ENCODE measurements at regions not wholly inside any gene's neighbourhood (a gene's known extent, or its start where the extent isn't known, plus 50 kb on each side); places are given as distances from the start of the nearest gene placed in this dataset.
"Not testable (repeated sequence)": the region's sequence is repeated elsewhere in the genome, so short reads cannot be mapped to it uniquely, and the experiment has no call there.

DNA sequence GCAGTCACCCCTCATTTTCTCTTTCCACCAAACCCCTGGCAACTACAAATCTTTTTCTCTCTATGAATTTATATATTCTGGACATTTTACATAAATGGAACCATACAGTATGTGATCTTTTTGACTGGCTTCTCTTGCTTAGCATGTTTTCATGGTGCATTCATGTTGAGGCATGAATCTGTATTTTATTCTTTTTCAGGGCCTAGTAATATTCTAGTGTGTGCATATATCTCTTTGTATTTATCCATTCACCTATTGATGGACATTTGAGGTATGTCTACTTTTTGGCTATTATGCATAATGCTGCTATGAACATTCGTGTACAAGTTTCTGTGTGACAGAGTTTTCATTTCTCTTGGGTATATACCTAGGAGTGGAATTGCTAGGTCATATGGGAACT, 78.2 kb downstream of the HACD1 start:
- DNase-seq (ENCODE audit: low spot score) = no peak
- in situ Hi-C loops (cut with HindIII; ENCODE audit: low sequenced_read_pairs) = no loop called here

DNA sequence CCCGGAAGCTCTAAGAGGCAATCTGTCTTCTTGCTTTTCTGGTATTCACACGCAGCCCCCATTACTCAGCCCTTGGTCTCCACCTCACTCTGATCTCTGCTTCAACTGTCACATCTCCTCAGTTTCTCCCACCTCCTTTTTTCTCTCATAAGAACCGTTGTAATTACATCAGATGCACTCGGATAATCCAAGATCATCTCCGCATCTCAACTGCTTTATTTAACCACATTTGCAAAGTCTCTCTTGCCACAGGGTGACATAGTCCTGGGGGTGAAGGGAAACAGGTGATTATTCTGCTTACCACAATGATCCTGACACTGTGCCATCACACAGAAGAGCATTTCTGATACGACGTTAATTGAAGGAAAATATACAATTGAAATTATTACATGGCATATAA, 79.9 kb downstream of the HACD1 start:
- in situ Hi-C loops (cut with HindIII; ENCODE audit: low sequenced_read_pairs) = no loop called here
- no peak for DNase-seq (ENCODE audit: low spot score)

DNA sequence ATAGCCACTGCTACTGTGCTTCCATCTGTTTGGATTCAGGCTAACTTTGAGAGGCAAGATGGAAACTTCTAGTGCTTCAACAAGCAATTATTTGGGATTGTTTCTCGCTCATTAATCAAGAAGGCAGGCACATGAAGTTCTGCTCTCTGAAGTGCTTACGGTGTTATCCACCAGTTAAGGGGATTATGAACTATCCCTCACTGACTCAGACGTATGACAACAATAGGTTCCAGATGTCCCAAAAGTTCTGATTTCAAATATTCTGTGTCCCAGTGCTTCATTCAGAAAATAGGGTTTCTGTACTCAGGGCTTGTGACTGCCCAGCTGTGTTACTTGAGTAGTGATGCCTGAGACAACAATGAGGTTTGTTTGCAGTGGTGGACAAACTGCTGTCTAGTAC, 81.0 kb downstream of the HACD1 start:
- in situ Hi-C loops (cut with HindIII; ENCODE audit: low sequenced_read_pairs) = no loop called here
- DNase-seq (ENCODE audit: low spot score) = no peak

DNA sequence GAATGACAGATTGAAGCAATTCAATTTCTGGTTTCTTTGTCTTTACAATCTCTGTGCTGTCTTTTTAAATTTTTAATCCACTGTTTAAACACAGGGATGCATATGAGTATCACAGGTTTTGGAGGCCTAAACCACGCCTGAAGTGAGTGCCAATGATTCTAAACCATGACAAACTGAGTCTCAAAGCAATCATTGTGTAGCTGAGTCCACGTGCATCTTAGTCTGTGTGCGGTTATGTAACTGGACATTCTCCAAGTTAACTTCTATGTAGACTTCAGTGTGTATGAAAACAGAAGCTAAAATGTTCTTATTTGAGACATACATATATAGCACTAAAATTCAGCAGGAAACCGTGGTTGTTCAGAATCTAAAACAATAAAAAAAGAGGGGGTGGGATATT, 79.3 kb upstream of the ST8SIA6 start:
- in situ Hi-C loops (cut with HindIII; ENCODE audit: low sequenced_read_pairs) = no loop called here
- no peak for DNase-seq (ENCODE audit: low spot score)

DNA sequence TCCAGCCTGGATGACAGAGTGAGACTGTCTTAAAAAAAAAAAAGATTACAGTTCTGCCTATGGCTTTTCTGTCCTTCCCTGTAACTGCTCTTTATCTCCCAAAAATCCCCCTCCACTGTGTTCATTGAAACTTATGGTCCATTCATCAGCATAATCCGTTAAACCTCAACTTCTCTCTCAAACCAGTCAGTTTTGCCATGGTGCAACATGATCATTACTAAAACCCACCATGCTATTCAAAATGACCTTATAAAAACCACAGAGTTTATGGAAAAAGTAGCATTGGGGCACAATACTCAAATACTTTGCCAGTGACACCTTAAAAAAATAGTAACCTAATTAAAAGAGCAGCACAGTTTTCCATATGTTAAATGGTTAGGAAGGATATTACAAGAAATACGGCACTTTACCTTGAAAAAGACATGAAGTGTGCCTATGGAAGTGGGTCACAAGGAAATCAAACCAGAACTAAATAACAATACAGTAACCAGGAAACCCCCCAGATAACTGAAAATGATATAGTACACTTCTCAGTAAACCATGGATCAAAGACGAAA, 74.0 kb upstream of the ST8SIA6 start:
- no peak for DNase-seq (ENCODE audit: low spot score)
- in situ Hi-C loops (cut with HindIII; ENCODE audit: low sequenced_read_pairs) = no loop called here

DNA sequence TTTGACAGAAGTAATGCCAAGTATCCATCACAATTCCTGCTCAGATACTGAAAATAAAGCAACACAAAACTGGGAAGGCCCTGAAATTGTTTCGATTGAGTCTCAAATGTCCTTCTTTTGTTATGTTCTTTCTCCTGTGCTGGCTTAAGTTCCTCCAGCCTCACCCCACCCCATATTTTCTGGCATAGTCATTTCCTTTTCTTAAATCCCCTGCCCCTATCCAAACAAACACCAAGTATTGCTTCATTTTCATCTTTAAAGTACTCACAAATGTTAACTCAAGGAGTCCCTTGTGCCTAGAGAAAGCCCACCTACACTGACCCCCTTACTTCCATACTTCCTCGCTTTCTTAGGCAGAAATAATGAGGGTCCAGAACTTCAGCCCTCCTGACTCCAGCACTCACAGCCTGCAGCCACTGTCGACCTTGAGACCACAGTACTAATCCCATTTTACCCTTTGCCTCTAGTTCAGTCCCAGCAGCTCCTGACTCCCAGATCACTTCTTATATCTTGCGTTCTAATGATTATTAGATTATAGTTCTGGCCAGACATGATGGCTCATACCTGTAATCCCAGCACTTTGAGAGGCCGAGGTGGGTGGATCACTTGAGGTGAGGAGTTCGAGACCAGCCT, 73.2 kb upstream of the ST8SIA6 start:
- DNase-seq (ENCODE audit: low spot score) = no peak
- in situ Hi-C loops (cut with HindIII; ENCODE audit: low sequenced_read_pairs) = no loop called here

DNA sequence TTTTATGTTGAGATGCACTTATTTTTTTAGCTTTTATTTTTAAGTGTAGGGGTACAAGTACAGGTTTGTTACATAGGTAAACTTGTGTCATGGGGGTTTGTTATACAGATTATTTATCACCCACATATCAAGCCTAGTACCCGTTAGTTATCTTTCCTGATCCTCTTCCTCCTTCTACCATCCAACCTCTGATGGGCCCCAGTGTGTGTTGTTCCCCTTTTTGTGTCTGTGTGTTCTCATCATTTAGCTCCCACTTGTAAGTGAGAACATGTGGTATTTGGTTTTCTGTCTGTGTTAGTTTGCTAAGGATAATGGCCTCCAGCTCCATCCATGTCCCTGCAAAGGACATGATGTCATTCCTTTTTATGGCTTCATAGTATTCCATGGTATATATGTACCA, 72.2 kb upstream of the ST8SIA6 start:
- in situ Hi-C loops (cut with HindIII; ENCODE audit: low sequenced_read_pairs); DNase-seq (ENCODE audit: low spot score): not testable (repeated sequence)

DNA sequence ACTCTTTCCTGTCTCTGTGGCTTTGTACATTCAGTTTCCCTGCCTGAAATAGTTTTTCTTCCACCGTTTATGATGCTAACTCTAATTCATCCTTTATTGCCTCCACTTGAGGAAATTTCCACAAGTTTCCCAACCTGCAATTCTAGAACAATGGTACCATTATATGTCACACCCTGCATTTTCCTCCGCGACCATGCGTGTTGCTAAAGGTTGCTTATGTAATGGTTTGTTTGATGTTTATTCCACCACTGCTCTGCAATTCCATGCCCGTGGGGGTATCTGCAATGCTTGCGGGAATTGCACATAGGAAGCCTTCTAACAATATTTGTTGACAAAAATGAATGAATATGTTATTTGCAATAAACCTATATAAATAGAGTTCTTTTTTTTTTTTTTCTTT, 69.5 kb upstream of the ST8SIA6 start:
- in situ Hi-C loops (cut with HindIII; ENCODE audit: low sequenced_read_pairs) = no loop called here
- DNase-seq (ENCODE audit: low spot score) = no peak

DNA sequence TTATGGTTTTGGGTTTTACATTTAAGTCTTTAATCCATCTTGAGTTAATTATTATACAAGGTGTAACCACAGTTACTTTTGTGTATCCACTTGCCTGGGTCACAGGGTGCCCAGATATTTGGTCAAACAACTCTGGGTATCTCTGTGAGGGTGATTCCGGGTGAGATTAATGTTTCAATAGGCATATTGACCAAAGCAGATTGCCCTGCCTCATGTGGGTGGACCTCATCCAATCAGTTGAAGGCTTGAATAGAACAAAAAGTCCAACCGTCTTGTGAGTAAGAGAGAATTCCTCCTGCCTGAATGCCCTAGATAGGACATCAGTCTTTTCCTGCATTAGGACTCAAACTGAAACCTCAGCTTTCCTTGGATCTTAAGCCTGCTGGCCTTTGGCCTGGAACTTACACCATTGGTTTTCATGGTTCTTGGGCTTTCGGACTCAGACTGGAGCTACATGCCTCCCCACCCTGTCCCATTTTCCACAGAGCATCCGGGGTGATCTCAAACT, 68.9 kb upstream of the ST8SIA6 start:
- in situ Hi-C loops (cut with HindIII; ENCODE audit: low sequenced_read_pairs) = no loop called here
- DNase-seq (ENCODE audit: low spot score) = no peak

DNA sequence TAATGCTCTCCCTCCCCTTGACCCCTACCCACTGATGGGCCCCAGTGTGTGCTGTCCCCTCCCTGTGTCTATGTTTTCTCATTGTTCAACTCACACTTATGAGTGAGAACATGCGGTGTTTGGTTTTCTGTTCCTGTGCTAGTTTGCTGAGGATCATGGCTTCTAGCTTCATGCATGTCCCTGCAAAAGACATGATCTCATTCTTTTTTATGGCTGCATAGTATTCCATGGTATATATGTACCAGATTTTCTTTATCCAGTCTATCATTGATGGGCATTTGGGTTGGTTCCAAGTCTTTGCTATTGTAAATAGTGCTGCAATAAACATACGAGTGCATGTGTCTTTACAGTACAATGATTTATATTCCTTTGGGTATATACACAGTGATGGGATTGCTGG, 67.9 kb upstream of the ST8SIA6 start:
- in situ Hi-C loops (cut with HindIII; ENCODE audit: low sequenced_read_pairs); DNase-seq (ENCODE audit: low spot score): not testable (repeated sequence)

DNA sequence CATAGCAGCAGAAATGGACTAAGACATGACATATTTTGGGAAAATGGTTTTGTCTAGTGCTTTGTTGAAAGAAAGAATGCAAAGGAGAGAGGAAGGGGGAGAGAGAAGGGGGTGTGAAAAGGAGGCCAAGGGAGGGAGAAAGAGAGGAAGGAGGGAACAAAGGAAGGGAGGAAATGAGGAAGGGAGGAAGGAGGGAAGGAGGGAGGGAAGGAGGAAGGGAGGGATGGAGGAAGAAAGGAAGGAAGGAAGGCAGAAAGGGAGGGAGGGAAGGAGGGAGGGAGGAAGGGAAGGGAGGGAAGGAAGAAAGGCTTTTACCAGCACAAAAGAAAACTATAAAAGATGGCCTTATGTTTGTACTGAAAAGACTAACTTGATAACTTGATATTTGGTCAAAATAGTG, 65.1 kb upstream of the ST8SIA6 start:
- DNase-seq (ENCODE audit: low spot score) = no peak
- in situ Hi-C loops (cut with HindIII; ENCODE audit: low sequenced_read_pairs) = no loop called here

DNA sequence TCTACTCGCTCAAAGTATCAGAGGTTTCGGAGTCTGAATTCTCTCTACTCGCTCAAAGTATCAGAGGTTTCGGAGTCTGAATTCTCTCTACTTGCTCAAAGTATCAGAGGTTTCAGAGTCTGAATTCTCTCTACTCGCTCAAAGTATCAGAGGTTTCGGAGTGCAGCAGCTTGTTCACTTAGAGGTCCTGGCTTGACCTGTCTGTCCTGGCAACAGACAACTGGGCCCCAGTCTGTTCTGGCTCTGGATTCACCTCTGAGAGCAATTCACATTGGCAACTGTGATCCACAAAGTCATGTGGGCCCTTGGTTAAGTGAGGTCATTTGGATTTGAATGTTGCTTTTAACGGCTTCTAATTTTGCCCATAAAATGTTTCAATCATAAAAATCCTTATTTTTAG, 63.9 kb upstream of the ST8SIA6 start:
- DNase-seq (ENCODE audit: low spot score) = no peak
- in situ Hi-C loops (cut with HindIII; ENCODE audit: low sequenced_read_pairs) = no loop called here

DNA sequence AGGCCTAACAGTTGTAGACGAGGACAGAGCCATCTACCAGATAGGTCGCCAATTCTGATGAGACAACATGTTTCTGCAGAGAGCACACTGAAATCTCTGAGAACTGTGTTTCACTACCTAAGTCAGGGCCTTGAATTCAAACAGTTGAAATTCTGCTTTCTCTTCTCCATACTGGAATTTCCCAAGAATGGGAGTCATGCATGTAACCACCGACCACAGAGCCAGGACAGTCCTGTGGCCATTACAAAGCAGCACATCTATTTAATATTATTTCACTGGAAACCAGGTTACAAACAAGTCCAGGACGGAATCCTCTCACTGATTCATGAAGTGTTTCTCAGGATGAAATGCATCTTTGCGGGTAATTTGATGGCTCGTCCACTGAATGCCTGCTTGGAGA, 62.0 kb upstream of the ST8SIA6 start:
- no peak for DNase-seq (ENCODE audit: low spot score)

DNA sequence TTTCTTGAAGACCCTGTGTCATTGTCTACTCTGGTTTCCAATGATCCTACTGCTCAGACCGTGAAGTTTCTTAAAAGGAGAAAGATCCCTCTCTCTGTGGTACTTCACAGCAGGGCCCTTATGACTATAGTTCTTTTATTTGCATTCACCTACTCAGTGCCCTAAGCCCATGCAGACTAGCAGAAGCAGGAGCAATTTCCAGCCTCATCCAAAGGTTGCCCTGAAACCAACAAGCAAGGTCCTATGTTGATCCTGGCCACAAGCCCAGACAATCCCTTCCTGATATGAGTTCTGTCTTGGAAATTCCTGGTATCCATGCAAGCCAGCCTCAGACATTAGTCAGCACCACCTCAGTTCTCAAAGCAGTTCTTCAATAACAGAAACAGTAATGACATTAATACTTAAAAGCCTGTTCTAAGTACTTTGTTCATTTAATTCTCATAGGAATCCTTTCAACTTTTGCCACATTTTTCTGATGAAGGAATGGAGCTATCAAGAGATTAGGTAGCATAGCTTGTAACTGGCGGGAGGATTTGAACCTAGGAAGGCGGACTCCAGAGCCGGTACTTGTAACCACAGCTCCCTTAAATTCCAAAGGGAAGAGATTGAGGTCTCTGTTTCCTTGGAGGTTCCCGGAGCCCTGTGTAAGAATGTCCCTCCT, 58.1 kb upstream of the ST8SIA6 start:
- in situ Hi-C loops (cut with HindIII; ENCODE audit: low sequenced_read_pairs) = no loop called here

More for the DNA sequence above, 62.0 kb upstream of the ST8SIA6 start:
- in situ Hi-C loops (cut with HindIII; ENCODE audit: low sequenced_read_pairs) = no loop called here

DNA sequence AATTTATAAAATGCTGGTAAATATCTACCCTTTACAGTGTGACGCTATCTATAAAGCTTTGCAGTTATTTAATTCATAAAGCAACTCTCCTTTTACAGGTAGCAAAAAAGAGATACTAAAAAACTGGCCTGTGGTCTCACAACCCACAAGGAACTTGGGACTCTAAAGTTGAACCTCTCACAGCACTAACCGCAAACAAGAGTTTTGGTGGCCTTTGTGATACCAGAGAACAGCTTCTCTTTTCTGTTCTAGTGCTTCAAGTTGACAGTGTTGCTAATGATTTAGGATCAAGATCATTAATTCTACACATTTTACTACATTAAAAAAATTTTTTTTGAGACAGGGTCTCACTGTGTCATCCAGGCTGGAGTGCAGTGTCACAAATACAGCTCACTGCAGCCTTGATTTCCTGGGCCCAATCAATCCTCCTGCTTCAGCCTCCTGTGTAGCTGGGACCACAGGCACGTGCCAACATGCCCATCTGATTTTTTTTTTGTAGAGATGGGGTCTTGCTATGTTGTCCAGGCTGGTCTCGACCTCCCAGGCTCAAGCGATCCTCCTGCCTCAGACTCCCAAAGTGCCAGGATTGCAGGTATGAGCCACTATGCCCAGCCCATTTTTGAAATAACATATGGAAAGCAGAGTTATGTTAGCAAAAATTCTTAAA, 56.0 kb upstream of the ST8SIA6 start:
- DNase-seq (ENCODE audit: low spot score) = no peak
- in situ Hi-C loops (cut with HindIII; ENCODE audit: low sequenced_read_pairs) = no loop called here

More for the DNA sequence above, 58.1 kb upstream of the ST8SIA6 start:
- DNase-seq (ENCODE audit: low spot score) = peak; percentile 6

DNA sequence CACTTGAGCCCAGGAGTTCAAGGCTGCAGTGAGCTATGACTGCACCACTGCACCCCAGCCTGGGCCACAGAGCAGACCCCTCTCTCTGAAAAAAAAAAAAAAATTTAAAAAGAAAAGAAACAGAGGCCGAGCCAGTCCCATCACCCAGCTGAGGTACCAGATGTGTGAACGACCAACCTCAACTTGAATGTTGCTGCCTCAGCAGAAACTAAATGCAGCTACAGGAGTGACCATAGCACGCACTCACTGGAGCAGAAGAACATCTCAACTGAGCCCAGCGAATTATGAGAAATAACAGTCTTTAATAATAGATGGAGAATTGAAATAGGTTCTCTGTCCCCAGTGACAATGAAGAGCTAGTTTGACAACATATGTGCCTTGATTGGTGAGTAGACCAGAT, 53.1 kb upstream of the ST8SIA6 start:
- in situ Hi-C loops (cut with HindIII; ENCODE audit: low sequenced_read_pairs) = no loop called here
- DNase-seq (ENCODE audit: low spot score) = no peak

DNA sequence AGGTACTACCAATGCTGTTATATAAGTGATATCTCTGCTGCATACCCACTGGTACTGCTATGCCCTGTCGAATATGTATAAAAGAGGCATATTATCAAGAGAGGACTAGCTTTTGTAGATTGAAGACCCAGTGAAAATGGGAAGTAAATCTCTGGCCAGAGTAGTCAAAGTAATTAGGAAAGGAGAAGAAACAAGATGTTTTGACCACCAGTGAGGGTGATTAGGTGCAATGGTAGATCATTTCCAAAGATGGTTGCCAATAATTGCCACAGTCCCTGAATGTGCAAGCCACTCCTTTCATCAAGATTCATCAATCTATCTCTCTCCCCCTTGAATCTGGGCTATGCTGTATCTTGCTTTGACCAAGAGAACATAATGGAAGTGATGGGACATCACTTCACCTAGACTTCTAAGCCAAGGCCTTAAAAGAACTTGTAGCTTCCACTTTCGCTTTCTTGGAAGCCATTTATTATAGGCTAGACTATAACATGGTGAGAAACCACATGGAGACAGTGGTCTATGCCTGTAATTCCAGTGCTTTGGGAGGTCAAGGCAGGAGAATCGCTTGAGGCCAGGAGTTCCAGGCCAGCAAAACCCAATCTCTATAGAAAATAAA, 52.6 kb upstream of the ST8SIA6 start:
- in situ Hi-C loops (cut with HindIII; ENCODE audit: low sequenced_read_pairs) = no loop called here
- DNase-seq (ENCODE audit: low spot score) = no peak

DNA sequence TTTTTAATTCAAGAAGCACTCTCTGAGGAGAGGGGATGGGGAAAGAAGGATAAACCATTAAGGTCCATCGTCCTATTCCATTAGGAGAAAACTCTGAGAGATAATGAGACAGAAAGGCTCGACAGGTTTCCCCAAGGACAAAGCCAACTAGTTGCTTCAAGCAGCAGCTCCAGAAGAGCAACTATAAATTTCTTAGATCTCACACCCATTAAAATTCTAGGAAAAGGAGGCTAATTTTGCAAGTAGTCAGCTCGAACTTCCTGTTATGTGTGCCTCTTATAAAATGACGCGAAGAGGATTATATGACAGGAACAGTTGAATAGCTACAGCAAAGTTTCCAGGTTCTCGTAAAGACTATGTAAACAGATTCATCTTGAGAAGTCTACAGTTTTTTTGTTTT, 52.0 kb upstream of the ST8SIA6 start:
- no peak for DNase-seq (ENCODE audit: low spot score)
- in situ Hi-C loops (cut with HindIII; ENCODE audit: low sequenced_read_pairs) = no loop called here

DNA sequence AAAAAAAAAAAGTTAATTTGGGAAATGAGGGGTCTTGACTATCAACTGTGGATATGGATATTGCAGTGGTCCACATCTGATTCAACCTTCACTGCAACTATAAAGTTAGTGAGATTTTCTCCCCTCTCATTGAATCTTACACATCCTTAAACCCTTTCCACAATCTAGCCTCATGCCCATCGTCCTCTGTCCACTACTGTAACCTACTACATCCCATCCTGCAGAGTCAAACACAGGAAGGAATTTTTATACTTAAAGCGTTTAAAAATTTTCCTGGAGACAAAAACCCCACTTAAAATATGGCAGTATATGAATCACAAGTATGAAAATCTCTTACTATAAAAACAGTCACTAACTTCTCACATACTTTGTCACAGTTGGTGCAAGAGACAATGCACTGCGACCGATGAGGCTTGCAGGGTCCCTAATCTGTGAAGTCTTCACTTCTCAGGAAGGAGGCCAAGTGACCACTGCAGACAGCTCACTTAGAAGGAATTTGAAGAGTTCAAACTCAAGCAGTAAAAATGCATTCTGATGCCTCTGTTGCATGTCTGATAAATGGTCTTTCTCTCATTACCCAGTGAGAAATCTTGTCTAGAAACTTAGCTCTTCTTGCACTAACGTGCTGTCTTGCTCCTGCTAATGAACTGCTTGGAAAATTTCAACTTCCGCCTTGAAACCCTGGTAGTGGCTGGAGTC, 50.3 kb upstream of the ST8SIA6 start:
- in situ Hi-C loops (cut with HindIII; ENCODE audit: low sequenced_read_pairs) = no loop called here
- DNase-seq (ENCODE audit: low spot score) = no peak

Measured in G401 (cell line).